Activated T-cell treated with anti-CD3 and anti-CD28 coated beads, Interleukin-2, amount 50 U/mL, for 72 hours (primary cell): ENCODE measurements at regions not wholly inside any gene's neighbourhood (a gene's known extent, or its start where the extent isn't known, plus 50 kb on each side); places are given as distances from the start of the nearest gene placed in this dataset.
"Not testable (repeated sequence)": the region's sequence is repeated elsewhere in the genome, so short reads cannot be mapped to it uniquely, and the experiment has no call there.

Experiments
- ATAC-seq, 2 donors: fragments of 150-1000 bp; cut with Tn5 transposase; replicated peaks in 1 of 2; 2 replicates each; pipeline ENCODE4 v1.10.0; 2021; ENCODE audit warnings: moderate library complexity in 2 of 2, mild to moderate bottlenecking in 1 of 2
- DNase-seq, 2 donors: peaks; one replicate each; pipeline ENCODE4 v3.0.0; 2021 to 2022; ENCODE audit warnings: mixed read lengths in 1 of 2
- H3K27ac Mint-ChIP-seq: one replicate; pipeline ENCODE4 v1.8.0; 2022; ENCODE audit warnings: mild to moderate bottlenecking, moderate library complexity, mixed read lengths
- H3K27me3 Mint-ChIP-seq: one replicate; pipeline ENCODE4 v1.8.0; 2022; ENCODE audit warnings: low read depth, mixed read lengths
- H3K36me3 Mint-ChIP-seq, 2 donors: one replicate each; pipeline ENCODE4 v1.8.0; 2022; ENCODE audit warnings: mixed read lengths in 2 of 2, mild to moderate bottlenecking in 1 of 2; ENCODE audit not compliant: insufficient read depth in 2 of 2
- H3K4me1 Mint-ChIP-seq: one replicate; pipeline ENCODE4 v1.8.0; 2022; ENCODE audit warnings: low read depth, mixed read lengths
- H3K4me3 Mint-ChIP-seq, 2 donors: one replicate each; pipeline ENCODE4 v1.8.0; 2022; ENCODE audit warnings: mild to moderate bottlenecking in 2 of 2, mixed read lengths in 2 of 2, moderate library complexity in 2 of 2
- H3K9me3 Mint-ChIP-seq, 2 donors: one replicate each; pipeline ENCODE4 v1.8.0; 2022; ENCODE audit warnings: mixed read lengths in 2 of 2

- Mint-ChIP-seq H3K9me3 (no peaks in the 10 kb centered on the region), H3K36me3 (no peaks in the 10 kb centered on the region), H3K27me3 (no peaks in the 10 kb centered on the region), H3K4me1 (no peaks in the 10 kb centered on the region), H3K27ac (no peak overlapping the region), H3K4me3 (no peak overlapping the region)
- DNase-seq (no peak), ATAC-seq (no peak)
Observed at GRCh38 chr1:221559911-221560310, 182.0 kb downstream of the DUSP10 start.

- H3K9me3 Mint-ChIP-seq: no peaks in the 10 kb centered on the region
- H3K36me3 Mint-ChIP-seq: no peaks in the 10 kb centered on the region
- H3K4me1 Mint-ChIP-seq: no peaks in the 10 kb centered on the region
- H3K27me3 Mint-ChIP-seq: no peaks in the 10 kb centered on the region
- no peak overlapping the region for H3K27ac Mint-ChIP-seq
- H3K4me3 Mint-ChIP-seq: no peak overlapping the region
- ATAC-seq (no peak), DNase-seq (no peak)
Observed at GRCh38 chr1:221562542-221563475, 179.1 kb downstream of the DUSP10 start.

- Mint-ChIP-seq H3K4me3 (no peak overlapping the region), H3K27ac (no peak overlapping the region), H3K9me3 (no peaks in the 10 kb centered on the region), H3K4me1 (no peaks in the 10 kb centered on the region), H3K27me3 (peaks cover 1% of the 10 kb centered on the region), H3K36me3 (no peaks in the 10 kb centered on the region)
- DNase-seq (no peak), ATAC-seq (no peak)
Observed at GRCh38 chr1:221563476-221563921, 178.4 kb downstream of the DUSP10 start.

- DNase-seq (no peak), ATAC-seq (no peak)
- no peaks in the 10 kb centered on the region for H3K4me1 Mint-ChIP-seq
- no peak overlapping the region for H3K4me3 Mint-ChIP-seq
- no peaks in the 10 kb centered on the region for H3K36me3 Mint-ChIP-seq
- H3K27ac Mint-ChIP-seq: no peak overlapping the region
- H3K9me3 Mint-ChIP-seq: no peaks in the 10 kb centered on the region
- H3K27me3 Mint-ChIP-seq: peaks cover 7% of the 10 kb centered on the region
Observed at GRCh38 chr1:221564891-221565290, 177.0 kb downstream of the DUSP10 start.

- Mint-ChIP-seq H3K4me1 (no peaks in the 10 kb centered on the region), H3K27ac (no peak overlapping the region), H3K36me3 (no peaks in the 10 kb centered on the region), H3K27me3 (peaks cover 7% of the 10 kb centered on the region), H3K9me3 (no peaks in the 10 kb centered on the region), H3K4me3 (no peak overlapping the region)
- ATAC-seq: no peak
- DNase-seq: no peak
Observed at GRCh38 chr1:221565711-221566110, 176.2 kb downstream of the DUSP10 start.

GRCh38 chr1:221567859-221568507 is 173.9 kb downstream of the DUSP10 start:
- no peak for ATAC-seq
- Mint-ChIP-seq H3K9me3 (no peaks in the 10 kb centered on the region), H3K36me3 (no peaks in the 10 kb centered on the region), H3K27me3 (peaks cover 7% of the 10 kb centered on the region), H3K27ac (no peak overlapping the region), H3K4me3 (no peak overlapping the region), H3K4me1 (no peaks in the 10 kb centered on the region)
- no peak for DNase-seq

- Mint-ChIP-seq H3K9me3 (no peaks in the 10 kb centered on the region), H3K27ac (no peak overlapping the region), H3K4me3 (no peak overlapping the region), H3K4me1 (no peaks in the 10 kb centered on the region), H3K27me3 (peaks cover 3% of the 10 kb centered on the region), H3K36me3 (peaks cover 0 to 3% of the 10 kb centered on the region in 2 donors)
- DNase-seq (no peak), ATAC-seq (no peak)
Observed at GRCh38 chr1:221573756-221574155, 168.1 kb downstream of the DUSP10 start.

GRCh38 chr1:221574529-221574928 is 167.4 kb downstream of the DUSP10 start:
- ATAC-seq: no peak
- Mint-ChIP-seq H3K4me1 (no peaks in the 10 kb centered on the region), H3K27me3 (no peaks in the 10 kb centered on the region)

GRCh38 chr1:221575605-221576004 is 166.3 kb downstream of the DUSP10 start:
- H3K36me3 Mint-ChIP-seq: peaks cover 0 to 3% of the 10 kb centered on the region in 2 donors
- H3K4me3 Mint-ChIP-seq: no peak overlapping the region
- H3K9me3 Mint-ChIP-seq: no peaks in the 10 kb centered on the region
- H3K27ac Mint-ChIP-seq: no peak overlapping the region
- ATAC-seq (no peak), DNase-seq (no peak)
- H3K4me1 Mint-ChIP-seq: no peaks in the 10 kb centered on the region
- no peaks in the 10 kb centered on the region for H3K27me3 Mint-ChIP-seq

More at GRCh38 chr1:221574529-221574928, 167.4 kb downstream of the DUSP10 start:
- H3K36me3 Mint-ChIP-seq: peaks cover 0 to 3% of the 10 kb centered on the region in 2 donors
- no peak for DNase-seq
- no peak overlapping the region for H3K27ac Mint-ChIP-seq
- no peak overlapping the region for H3K4me3 Mint-ChIP-seq
- no peaks in the 10 kb centered on the region for H3K9me3 Mint-ChIP-seq

- Mint-ChIP-seq H3K4me3 (no peak overlapping the region), H3K9me3 (no peaks in the 10 kb centered on the region), H3K4me1 (no peaks in the 10 kb centered on the region), H3K27ac (no peak overlapping the region), H3K36me3 (peaks cover 0 to 3% of the 10 kb centered on the region in 2 donors), H3K27me3 (no peaks in the 10 kb centered on the region)
- ATAC-seq (no peak), DNase-seq (no peak)
Observed at GRCh38 chr1:221576268-221576667, 165.6 kb downstream of the DUSP10 start.

- H3K27ac Mint-ChIP-seq: no peak overlapping the region
- no peak for ATAC-seq
- H3K36me3 Mint-ChIP-seq: no peaks in the 10 kb centered on the region
- H3K27me3 Mint-ChIP-seq: peaks cover 8% of the 10 kb centered on the region
- no peak overlapping the region for H3K4me3 Mint-ChIP-seq
- H3K9me3 Mint-ChIP-seq: peaks cover 0 to 4% of the 10 kb centered on the region in 2 donors
- H3K4me1 Mint-ChIP-seq: no peaks in the 10 kb centered on the region
- no peak for DNase-seq
Observed at GRCh38 chr1:221583465-221583864, 158.4 kb downstream of the DUSP10 start.

GRCh38 chr1:221587013-221587412 is 154.9 kb downstream of the DUSP10 start:
- H3K36me3 Mint-ChIP-seq, H3K4me3 Mint-ChIP-seq, H3K27me3 Mint-ChIP-seq, ATAC-seq, H3K9me3 Mint-ChIP-seq, H3K4me1 Mint-ChIP-seq, DNase-seq, H3K27ac Mint-ChIP-seq: not testable (repeated sequence)

GRCh38 chr1:221591250-221591649 is 150.6 kb downstream of the DUSP10 start:
- H3K27me3 Mint-ChIP-seq, DNase-seq, H3K9me3 Mint-ChIP-seq, H3K36me3 Mint-ChIP-seq, ATAC-seq, H3K4me3 Mint-ChIP-seq, H3K27ac Mint-ChIP-seq, H3K4me1 Mint-ChIP-seq: not testable (repeated sequence)
